Upper lobe of left lung (tissue), 6 donors: ENCODE measurements at regions not wholly inside any gene's neighbourhood (a gene's known extent, or its start where the extent isn't known, plus 50 kb on each side); places are given as distances from the start of the nearest gene placed in this dataset.

ENCODE experiments used
- ATAC-seq, 2 donors: fragments of 200-7000 bp; cut with Tn5 transposase; one replicate each; pipeline ENCODE4 v1.9.1; 2022; ENCODE audit warnings: mild to moderate bottlenecking in 2 of 2, moderate library complexity in 2 of 2; ENCODE audit not compliant: low FRiP score in 2 of 2
- DNase-seq, 2 donors: peaks; one replicate each; pipeline ENCODE4 v3.0.0-alpha.2; 2019 to 2020
- H3K27ac ChIP-seq, 4 donors: fragments of 200-600 bp; sonication (generic); one replicate each; pipeline ENCODE4 v1.5.1; 2016 to 2019
- H3K27me3 ChIP-seq, 4 donors: fragments of 200-600 bp; sonication (generic); one replicate each; pipeline ENCODE4 v1.5.1; 2017 to 2019
- H3K36me3 ChIP-seq, 4 donors: fragments of 200-600 bp; sonication (generic); one replicate each; pipeline ENCODE4 v1.5.1; 2016 to 2019
- H3K4me1 ChIP-seq, 4 donors: fragments of 200-600 bp; sonication (generic); one replicate each; pipeline ENCODE4 v1.5.1; 2018 to 2019
- H3K4me3 ChIP-seq, 4 donors: fragments of 200-600 bp; sonication (generic); one replicate each; pipeline ENCODE4 v1.5.1; 2017 to 2019; ENCODE audit warnings: mild to moderate bottlenecking in 2 of 4, moderate library complexity in 1 of 4
- H3K9me3 ChIP-seq, 4 donors: fragments of 200-600 bp; sonication (generic); one replicate each; pipeline ENCODE4 v1.5.1; 2018 to 2019
- CTCF ChIP-seq, 6 experiments: fragments of 450-650 bp in 4 of 6; fragments of 200-600 bp in 2 of 6; sonication (generic) in 2 of 6; IDR thresholded peaks; one replicate each; pipeline ENCODE4 v1.5.1; 2016 to 2019; ENCODE audit warnings: antibody characterized with exemption in 6 of 6
- EP300 ChIP-seq, 4 donors: sonication (generic); formaldehyde crosslinking; IDR thresholded peaks; one replicate each; pipeline ENCODE4 v1.5.1; 2017; ENCODE audit warnings: antibody characterized with exemption in 4 of 4, control low read depth in 2 of 4
- POLR2A ChIP-seq, 4 donors: fragments of 450-650 bp; IDR thresholded peaks; one replicate each; pipeline ENCODE4 v1.5.1; 2016 to 2017; ENCODE audit warnings: antibody characterized with exemption in 4 of 4, mild to moderate bottlenecking in 2 of 4
- POLR2AphosphoS5 ChIP-seq, 2 donors: sonication (generic); formaldehyde crosslinking; IDR thresholded peaks; one replicate each; pipeline ENCODE4 v1.5.1; 2017; ENCODE audit warnings: antibody characterized with exemption in 2 of 2
- WGBS, 2 donors: methylation state at CpG; one replicate each; pipeline ENCODE4 v1.1.5; 2017 to 2018; 5-methylcytosine and 5-hydroxymethylcytosine counted together
- donor health status: DM: no; HTN: no; CAD: no; lungs with moderate emphysema.
- donor health status: DM: no; HTN: yes; CAD: no; lungs with severe emphysema.

GRCh38 chr6:218153-219018, 73.9 kb upstream of the DUSP22 start:
- no peak for TF ChIP-seq EP300 (IDR thresholded peaks at IDR 0.05)
- no peak overlapping the region for H3K4me3 ChIP-seq
- H3K36me3 ChIP-seq, result no peaks in the 10 kb centered on the region
- H3K4me1 ChIP-seq, result peaks cover 0 to 11% (median 4%) of the 10 kb centered on the region in 4 donors
- peaks cover 0 to 3% (median 0%) of the 10 kb centered on the region in 4 donors for H3K9me3 ChIP-seq
- ATAC-seq (no peak), DNase-seq (no peak)
- H3K27ac ChIP-seq, result no peak overlapping the region
- no peaks in the 10 kb centered on the region for H3K27me3 ChIP-seq
- WGBS, 2 donors, result 87 to 97% methylated on average over 19 to 22 of the region's 22 CpGs

DNA sequence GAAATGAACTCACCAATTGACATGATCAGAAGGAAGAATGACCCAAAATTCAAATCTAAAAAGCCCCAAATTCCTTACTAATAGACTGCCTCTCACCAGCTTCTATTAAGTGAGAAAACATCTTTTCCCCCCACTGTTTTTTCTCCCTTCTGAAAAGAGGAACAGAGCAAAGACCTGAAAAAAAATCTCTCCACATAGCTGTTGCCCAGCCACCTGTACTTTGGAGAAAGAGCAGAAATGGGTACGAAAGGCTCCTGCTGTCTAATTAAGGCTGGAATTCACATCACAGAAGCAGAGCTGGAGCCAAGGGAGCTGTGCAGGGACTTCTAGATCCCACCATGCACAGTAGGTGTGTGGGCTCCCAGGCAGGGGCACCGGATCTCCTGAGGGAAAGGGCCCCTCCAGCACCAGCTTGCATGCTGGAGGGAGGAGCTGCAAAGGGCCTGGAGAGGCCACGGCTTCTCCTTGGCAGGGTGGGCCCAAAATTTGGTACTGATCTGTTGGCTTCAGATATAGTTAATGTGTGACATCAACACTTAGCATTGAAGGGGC, 73.2 kb upstream of the DUSP22 start:
- H3K4me3 ChIP-seq, result no peak overlapping the region
- H3K27me3 ChIP-seq, result no peaks in the 10 kb centered on the region
- DNase-seq (no peak), ATAC-seq (no peak)
- no peak overlapping the region for H3K27ac ChIP-seq
- H3K9me3 ChIP-seq, result peaks cover 0 to 1% (median 0%) of the 10 kb centered on the region in 4 donors
- TF ChIP-seq POLR2A (IDR thresholded peaks at IDR 0.05) (no peak), EP300 (IDR thresholded peaks at IDR 0.05) (no peak), POLR2AphosphoS5 (IDR thresholded peaks at IDR 0.05) (no peak), CTCF (IDR thresholded peaks at IDR 0.05) (no peak)
- H3K4me1 ChIP-seq, result peaks cover 0 to 11% (median 4%) of the 10 kb centered on the region in 4 donors
- 73 to 83% methylated on average over 3 of the region's 3 CpGs for WGBS, 2 donors
- no peaks in the 10 kb centered on the region for H3K36me3 ChIP-seq

- Histone ChIP-seq H3K4me1 (peaks cover 0 to 11% (median 5%) of the 10 kb centered on the region in 4 donors), H3K36me3 (no peaks in the 10 kb centered on the region), H3K27ac (no peak overlapping the region), H3K27me3 (no peaks in the 10 kb centered on the region), H3K9me3 (no peaks in the 10 kb centered on the region), H3K4me3 (no peak overlapping the region)
- TF ChIP-seq CTCF (IDR thresholded peaks at IDR 0.05), result no peak
- TF ChIP-seq EP300 (IDR thresholded peaks at IDR 0.05), result no peak
- no peak for TF ChIP-seq POLR2A (IDR thresholded peaks at IDR 0.05)
- no peak for TF ChIP-seq POLR2AphosphoS5 (IDR thresholded peaks at IDR 0.05)
- DNase-seq (peak; percentile 84 to 88), ATAC-seq (peak; percentile 65 to 88)
- 46 to 56% methylated on average over 13 to 17 of the region's 17 CpGs for WGBS, 2 donors
Observed at GRCh38 chr6:219641-220198, 72.6 kb upstream of the DUSP22 start.

GRCh38 chr6:220312-220711, 72.0 kb upstream of the DUSP22 start:
- TF ChIP-seq EP300 (IDR thresholded peaks at IDR 0.05), result no peak
- no peak for TF ChIP-seq POLR2AphosphoS5 (IDR thresholded peaks at IDR 0.05)
- no peak for TF ChIP-seq CTCF (IDR thresholded peaks at IDR 0.05)
- TF ChIP-seq POLR2A (IDR thresholded peaks at IDR 0.05), result no peak
- Histone ChIP-seq H3K27ac (no peak overlapping the region), H3K4me3 (no peak overlapping the region), H3K27me3 (no peaks in the 10 kb centered on the region), H3K36me3 (no peaks in the 10 kb centered on the region), H3K4me1 (peaks cover 4 to 14% (median 8%) of the 10 kb centered on the region in 4 donors), H3K9me3 (no peaks in the 10 kb centered on the region)
- ATAC-seq (no peak), DNase-seq (no peak)
- WGBS, 2 donors, result 71 to 77% methylated on average over 4 of the region's 4 CpGs

- no peaks in the 10 kb centered on the region for H3K9me3 ChIP-seq
- no peak overlapping the region for H3K27ac ChIP-seq
- H3K36me3 ChIP-seq, result no peaks in the 10 kb centered on the region
- TF ChIP-seq CTCF (IDR thresholded peaks at IDR 0.05) (no peak), EP300 (IDR thresholded peaks at IDR 0.05) (no peak), POLR2AphosphoS5 (IDR thresholded peaks at IDR 0.05) (no peak), POLR2A (IDR thresholded peaks at IDR 0.05) (no peak)
- ATAC-seq, result no peak
- H3K27me3 ChIP-seq, result no peaks in the 10 kb centered on the region
- DNase-seq, result no peak
- H3K4me1 ChIP-seq, result peaks cover 4 to 18% (median 13%) of the 10 kb centered on the region in 4 donors
- H3K4me3 ChIP-seq, result no peak overlapping the region
- 65% methylated on average over 16 of the region's 16 CpGs for WGBS, 2 donors
Observed at GRCh38 chr6:220721-221475, 71.4 kb upstream of the DUSP22 start.
